ENCODE measurements at regions not wholly inside any gene's neighbourhood (a gene's known extent, or its start where the extent isn't known, plus 50 kb on each side); places are given as distances from the start of the nearest gene placed in this dataset.

- H3K4me2 ChIP-seq (ENCODE audit: low read length): no peak overlapping the region
- no peaks in the 10 kb centered on the region for H3F3A ChIP-seq (ENCODE audit: insufficient read depth, low read length)
- no peaks in the 10 kb centered on the region for H3K9me3 ChIP-seq (ENCODE audit: low read length)
Measured at GRCh38 chr16:48035142-48035541, 120.7 kb downstream of the ABCC12 start.

GRCh38 chr16:48030926-48031325, 124.9 kb downstream of the ABCC12 start:
- Histone ChIP-seq H2AFZ (ENCODE audit: low read length) (no peak overlapping the region), H3K9me2 (ENCODE audit: low read depth, low read length) (no peaks in the 10 kb centered on the region), H4K20me1 (ENCODE audit: insufficient read depth, low read length) (no peaks in the 10 kb centered on the region), H3K4me3 (ENCODE audit: low read depth, low read length, poor library complexity, severe bottlenecking) (no peak overlapping the region), H3K27ac (ENCODE audit: low read depth, low read length, poor library complexity, severe bottlenecking) (no peak overlapping the region), H3K79me2 (ENCODE audit: insufficient read depth, low read length) (no peaks in the 10 kb centered on the region), H3K4me2 (ENCODE audit: low read length) (no peak overlapping the region), H3K4me1 (ENCODE audit: insufficient read depth, low read length, severe bottlenecking) (no peaks in the 10 kb centered on the region), H3K9ac (ENCODE audit: low read length) (no peak overlapping the region), H3K27me3 (ENCODE audit: insufficient read depth, low read length) (no peaks in the 10 kb centered on the region), H3K36me3 (ENCODE audit: insufficient read depth, low read length) (no peaks in the 10 kb centered on the region), H3F3A (ENCODE audit: insufficient read depth, low read length) (no peaks in the 10 kb centered on the region), H3K9me3 (ENCODE audit: low read length) (no peaks in the 10 kb centered on the region)
- no peak for TF ChIP-seq EZH2 (IDR thresholded peaks at IDR 0.05; ENCODE audit: borderline replicate concordance, low read length)
- TF ChIP-seq CTCF (IDR thresholded peaks at IDR 0.05; ENCODE audit: low read length): no peak

More at GRCh38 chr16:48035142-48035541, 120.7 kb downstream of the ABCC12 start:
- no peak for TF ChIP-seq EZH2 (IDR thresholded peaks at IDR 0.05; ENCODE audit: borderline replicate concordance, low read length)
- TF ChIP-seq CTCF (IDR thresholded peaks at IDR 0.05; ENCODE audit: low read length): no peak
- no peak overlapping the region for H3K4me3 ChIP-seq (ENCODE audit: low read depth, low read length, poor library complexity, severe bottlenecking)
- no peaks in the 10 kb centered on the region for H3K79me2 ChIP-seq (ENCODE audit: insufficient read depth, low read length)
- no peak overlapping the region for H2AFZ ChIP-seq (ENCODE audit: low read length)
- no peaks in the 10 kb centered on the region for H3K36me3 ChIP-seq (ENCODE audit: insufficient read depth, low read length)
- H3K27ac ChIP-seq (ENCODE audit: low read depth, low read length, poor library complexity, severe bottlenecking): no peak overlapping the region
- no peaks in the 10 kb centered on the region for H4K20me1 ChIP-seq (ENCODE audit: insufficient read depth, low read length)
- no peaks in the 10 kb centered on the region for H3K27me3 ChIP-seq (ENCODE audit: insufficient read depth, low read length)
- H3K4me1 ChIP-seq (ENCODE audit: insufficient read depth, low read length, severe bottlenecking): no peaks in the 10 kb centered on the region
- no peak overlapping the region for H3K9ac ChIP-seq (ENCODE audit: low read length)
- no peaks in the 10 kb centered on the region for H3K9me2 ChIP-seq (ENCODE audit: low read depth, low read length)

GRCh38 chr16:48029768-48030167, 126.0 kb downstream of the ABCC12 start:
- Histone ChIP-seq H3K27ac (ENCODE audit: low read depth, low read length, poor library complexity, severe bottlenecking) (no peak overlapping the region), H3K9me3 (ENCODE audit: low read length) (no peaks in the 10 kb centered on the region), H3K9ac (ENCODE audit: low read length) (no peak overlapping the region), H3K4me3 (ENCODE audit: low read depth, low read length, poor library complexity, severe bottlenecking) (no peak overlapping the region), H3K79me2 (ENCODE audit: insufficient read depth, low read length) (no peaks in the 10 kb centered on the region), H2AFZ (ENCODE audit: low read length) (no peak overlapping the region), H3K4me1 (ENCODE audit: insufficient read depth, low read length, severe bottlenecking) (no peaks in the 10 kb centered on the region), H4K20me1 (ENCODE audit: insufficient read depth, low read length) (no peaks in the 10 kb centered on the region), H3K36me3 (ENCODE audit: insufficient read depth, low read length) (no peaks in the 10 kb centered on the region), H3K9me2 (ENCODE audit: low read depth, low read length) (no peaks in the 10 kb centered on the region), H3F3A (ENCODE audit: insufficient read depth, low read length) (no peaks in the 10 kb centered on the region), H3K4me2 (ENCODE audit: low read length) (no peak overlapping the region), H3K27me3 (ENCODE audit: insufficient read depth, low read length) (no peaks in the 10 kb centered on the region)
- TF ChIP-seq EZH2 (IDR thresholded peaks at IDR 0.05; ENCODE audit: borderline replicate concordance, low read length) (no peak), CTCF (IDR thresholded peaks at IDR 0.05; ENCODE audit: low read length) (no peak)

Measured in OCI-LY1 (cell line).